Colon (tissue), 2 donors: ENCODE measurements at regions not wholly inside any gene's neighbourhood (a gene's known extent, or its start where the extent isn't known, plus 50 kb on each side); places are given as distances from the start of the nearest gene placed in this dataset.
"Not testable (repeated sequence)": the region's sequence is repeated elsewhere in the genome, so short reads cannot be mapped to it uniquely, and the experiment has no call there.

Experiments
- FAIRE-seq: peaks from 2 replicates; lab custom pipeline; 2012; peaks lifted over from hg19 to GRCh38; lab: Jason Lieb, UNC
- donor health status: control.
- donor health status: control.

- FAIRE-seq: no peak
Observed at GRCh38 chr3:34675383-34676120, 877.1 kb downstream of the PDCD6IP start.

- FAIRE-seq: no peak
Observed at GRCh38 chr3:34676436-34676835, 878.0 kb downstream of the PDCD6IP start.

GRCh38 chr3:34678575-34678974 is 880.1 kb downstream of the PDCD6IP start:
- FAIRE-seq: no peak

GRCh38 chr3:34679055-34679454 is 880.6 kb downstream of the PDCD6IP start:
- FAIRE-seq: not testable (repeated sequence)

- no peak for FAIRE-seq
Observed at GRCh38 chr3:34683851-34684250, 885.4 kb downstream of the PDCD6IP start.

- FAIRE-seq: no peak
Observed at GRCh38 chr3:34686541-34686940, 888.1 kb downstream of the PDCD6IP start.

- no peak for FAIRE-seq
Observed at GRCh38 chr3:34687671-34688070, 889.2 kb downstream of the PDCD6IP start.

- no peak for FAIRE-seq
Observed at GRCh38 chr3:34696831-34697230, 898.4 kb downstream of the PDCD6IP start.

GRCh38 chr3:34703053-34703452 is 904.6 kb downstream of the PDCD6IP start:
- FAIRE-seq: no peak

GRCh38 chr3:34724916-34725499 is 914.3 kb upstream of the ARPP21 start:
- no peak for FAIRE-seq

GRCh38 chr3:34725774-34726173 is 913.6 kb upstream of the ARPP21 start:
- FAIRE-seq: no peak

- no peak for FAIRE-seq
Observed at GRCh38 chr3:34727700-34728099, 911.6 kb upstream of the ARPP21 start.

- FAIRE-seq: no peak
Observed at GRCh38 chr3:34742151-34742550, 897.2 kb upstream of the ARPP21 start.

GRCh38 chr3:34758630-34759261 is 880.6 kb upstream of the ARPP21 start:
- FAIRE-seq: no peak

- FAIRE-seq: no peak
Observed at GRCh38 chr3:34777386-34777785, 861.9 kb upstream of the ARPP21 start.

GRCh38 chr3:34779092-34779491 is 860.2 kb upstream of the ARPP21 start:
- no peak for FAIRE-seq

GRCh38 chr3:34780294-34780693 is 859.0 kb upstream of the ARPP21 start:
- no peak for FAIRE-seq

GRCh38 chr3:34780973-34781372 is 858.4 kb upstream of the ARPP21 start:
- no peak for FAIRE-seq

GRCh38 chr3:34782871-34783270 is 856.5 kb upstream of the ARPP21 start:
- no peak for FAIRE-seq

GRCh38 chr3:34783876-34784275 is 855.4 kb upstream of the ARPP21 start:
- no peak for FAIRE-seq

GRCh38 chr3:34793057-34793456 is 846.3 kb upstream of the ARPP21 start:
- no peak for FAIRE-seq

- FAIRE-seq: no peak
Observed at GRCh38 chr3:34807611-34808010, 831.7 kb upstream of the ARPP21 start.

- no peak for FAIRE-seq
Observed at GRCh38 chr3:34808287-34808686, 831.0 kb upstream of the ARPP21 start.

- FAIRE-seq: no peak
Observed at GRCh38 chr3:34828847-34829246, 810.5 kb upstream of the ARPP21 start.
